ENCODE measurements at regions not wholly inside any gene's neighbourhood (a gene's known extent, or its start where the extent isn't known, plus 50 kb on each side); places are given as distances from the start of the nearest gene placed in this dataset.
"Not testable (repeated sequence)": the region's sequence is repeated elsewhere in the genome, so short reads cannot be mapped to it uniquely, and the experiment has no call there.

- Histone ChIP-seq H3K27ac (ENCODE audit: low read length) (no peak overlapping the region), H3K27me3 (ENCODE audit: low read depth, low read length) (no peaks in the 10 kb centered on the region), H3K9ac (ENCODE audit: low read length) (no peak overlapping the region), H3K36me3 (replicated peaks; ENCODE audit: low read depth, low read length) (peaks cover 3% of the 10 kb centered on the region), H4K20me1 (ENCODE audit: insufficient read depth, low read length) (no peaks in the 10 kb centered on the region), H3K4me3 (ENCODE audit: low read length) (no peak overlapping the region), H3K4me1 (ENCODE audit: low read length) (peaks cover 5% of the 10 kb centered on the region), H3K9me3 (ENCODE audit: insufficient read depth, low read length) (no peaks in the 10 kb centered on the region), H3K79me2 (ENCODE audit: low read length) (no peaks in the 10 kb centered on the region), H2AFZ (ENCODE audit: low read depth, low read length) (no peak overlapping the region), H3K4me2 (ENCODE audit: low read length) (no peak overlapping the region)
- TF ChIP-seq, protein P1, sequence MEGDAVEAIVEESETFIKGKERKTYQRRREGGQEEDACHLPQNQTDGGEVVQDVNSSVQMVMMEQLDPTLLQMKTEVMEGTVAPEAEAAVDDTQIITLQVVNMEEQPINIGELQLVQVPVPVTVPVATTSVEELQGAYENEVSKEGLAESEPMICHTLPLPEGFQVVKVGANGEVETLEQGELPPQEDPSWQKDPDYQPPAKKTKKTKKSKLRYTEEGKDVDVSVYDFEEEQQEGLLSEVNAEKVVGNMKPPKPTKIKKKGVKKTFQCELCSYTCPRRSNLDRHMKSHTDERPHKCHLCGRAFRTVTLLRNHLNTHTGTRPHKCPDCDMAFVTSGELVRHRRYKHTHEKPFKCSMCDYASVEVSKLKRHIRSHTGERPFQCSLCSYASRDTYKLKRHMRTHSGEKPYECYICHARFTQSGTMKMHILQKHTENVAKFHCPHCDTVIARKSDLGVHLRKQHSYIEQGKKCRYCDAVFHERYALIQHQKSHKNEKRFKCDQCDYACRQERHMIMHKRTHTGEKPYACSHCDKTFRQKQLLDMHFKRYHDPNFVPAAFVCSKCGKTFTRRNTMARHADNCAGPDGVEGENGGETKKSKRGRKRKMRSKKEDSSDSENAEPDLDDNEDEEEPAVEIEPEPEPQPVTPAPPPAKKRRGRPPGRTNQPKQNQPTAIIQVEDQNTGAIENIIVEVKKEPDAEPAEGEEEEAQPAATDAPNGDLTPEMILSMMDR (IDR thresholded peaks at IDR 0.05; ENCODE audit: low read depth, low read length): no peak
- no peak for TF ChIP-seq EZH2phosphoT487 (IDR thresholded peaks at IDR 0.05; ENCODE audit: low read depth)
These were observed 1275.6 kb downstream of the NSUN3 start for GRCh38 chr3:95338446-95338845.

DNA sequence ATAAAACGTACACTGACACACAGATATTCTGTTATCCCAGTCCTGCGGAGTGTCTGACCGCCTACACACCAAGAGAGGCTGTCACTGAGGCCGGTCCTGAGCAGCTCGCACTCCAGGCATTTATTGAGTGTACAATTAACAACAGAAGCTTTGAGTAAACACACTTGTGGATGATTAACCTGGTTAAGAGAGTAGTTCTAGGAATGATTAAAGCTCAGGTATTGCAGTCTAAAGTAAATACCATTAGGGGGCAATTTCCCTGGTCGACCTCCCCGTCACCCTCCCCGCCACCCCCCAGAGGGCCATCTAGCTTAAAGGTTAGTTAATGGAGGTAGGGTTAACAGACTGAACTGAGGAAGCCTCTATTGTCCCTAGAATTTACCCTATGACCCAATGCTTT lies 1278.5 kb downstream of the NSUN3 start:
- Histone ChIP-seq H2AFZ (ENCODE audit: low read depth, low read length) (no peak overlapping the region), H3K27me3 (ENCODE audit: low read depth, low read length) (no peaks in the 10 kb centered on the region), H3K4me1 (ENCODE audit: low read length) (no peaks in the 10 kb centered on the region), H4K20me1 (ENCODE audit: insufficient read depth, low read length) (no peaks in the 10 kb centered on the region), H3K36me3 (replicated peaks; ENCODE audit: low read depth, low read length) (no peaks in the 10 kb centered on the region), H3K9ac (ENCODE audit: low read length) (no peak overlapping the region), H3K27ac (ENCODE audit: low read length) (no peak overlapping the region), H3K4me2 (ENCODE audit: low read length) (no peak overlapping the region), H3K79me2 (ENCODE audit: low read length) (no peaks in the 10 kb centered on the region), H3K4me3 (ENCODE audit: low read length) (no peak overlapping the region), H3K9me3 (ENCODE audit: insufficient read depth, low read length) (no peaks in the 10 kb centered on the region)
- TF ChIP-seq EZH2phosphoT487 (IDR thresholded peaks at IDR 0.05; ENCODE audit: low read depth): no peak
- TF ChIP-seq, protein P1 (IDR thresholded peaks at IDR 0.05; ENCODE audit: low read depth, low read length): no peak

GRCh38 chr3:95343228-95343627 lies 1280.4 kb downstream of the NSUN3 start:
- Histone ChIP-seq H3K9me3 (ENCODE audit: insufficient read depth, low read length) (no peaks in the 10 kb centered on the region), H3K4me2 (ENCODE audit: low read length) (no peak overlapping the region), H3K27ac (ENCODE audit: low read length) (no peak overlapping the region), H4K20me1 (ENCODE audit: insufficient read depth, low read length) (no peaks in the 10 kb centered on the region), H3K4me1 (ENCODE audit: low read length) (no peaks in the 10 kb centered on the region), H2AFZ (ENCODE audit: low read depth, low read length) (no peak overlapping the region), H3K27me3 (ENCODE audit: low read depth, low read length) (no peaks in the 10 kb centered on the region), H3K4me3 (ENCODE audit: low read length) (no peak overlapping the region), H3K36me3 (replicated peaks; ENCODE audit: low read depth, low read length) (no peaks in the 10 kb centered on the region), H3K79me2 (ENCODE audit: low read length) (no peaks in the 10 kb centered on the region), H3K9ac (ENCODE audit: low read length) (no peak overlapping the region)
- TF ChIP-seq, protein P1 (IDR thresholded peaks at IDR 0.05; ENCODE audit: low read depth, low read length): no peak
- TF ChIP-seq EZH2phosphoT487 (IDR thresholded peaks at IDR 0.05; ENCODE audit: low read depth): no peak

DNA sequence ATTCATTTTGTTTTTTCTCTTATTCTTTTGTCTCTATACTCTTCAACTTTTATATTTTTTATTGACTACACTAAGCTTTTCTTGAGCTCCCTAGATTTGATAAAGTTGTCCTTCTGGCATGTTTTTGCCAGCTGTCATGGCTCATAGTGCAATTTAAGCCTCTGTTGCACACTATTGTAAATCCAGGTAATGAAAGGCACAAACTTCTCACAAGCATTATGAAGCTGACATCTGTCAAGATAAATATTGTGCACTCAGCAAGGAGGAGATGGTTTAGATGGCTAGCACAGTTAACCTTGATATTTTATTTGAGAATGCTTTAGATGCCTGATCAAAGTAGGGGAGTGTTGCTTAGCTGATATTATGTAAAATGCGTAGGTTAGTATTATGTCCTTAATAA lies 1280.9 kb downstream of the NSUN3 start:
- no peaks in the 10 kb centered on the region for H3K79me2 ChIP-seq (ENCODE audit: low read length)
- H3K4me2 ChIP-seq (ENCODE audit: low read length): no peak overlapping the region
- H3K36me3 ChIP-seq (replicated peaks; ENCODE audit: low read depth, low read length): no peaks in the 10 kb centered on the region
- H3K4me1 ChIP-seq (ENCODE audit: low read length): no peaks in the 10 kb centered on the region
- H3K9ac ChIP-seq (ENCODE audit: low read length): no peak overlapping the region
- TF ChIP-seq, protein P1 (IDR thresholded peaks at IDR 0.05; ENCODE audit: low read depth, low read length): no peak
- TF ChIP-seq EZH2phosphoT487 (IDR thresholded peaks at IDR 0.05; ENCODE audit: low read depth): no peak
- no peak overlapping the region for H2AFZ ChIP-seq (ENCODE audit: low read depth, low read length)
- H3K9me3 ChIP-seq (ENCODE audit: insufficient read depth, low read length): no peaks in the 10 kb centered on the region
- H4K20me1 ChIP-seq (ENCODE audit: insufficient read depth, low read length): no peaks in the 10 kb centered on the region
- no peak overlapping the region for H3K4me3 ChIP-seq (ENCODE audit: low read length)
- H3K27ac ChIP-seq (ENCODE audit: low read length): no peak overlapping the region
- no peaks in the 10 kb centered on the region for H3K27me3 ChIP-seq (ENCODE audit: low read depth, low read length)

- H3K4me2 ChIP-seq (ENCODE audit: low read length); H3K27ac ChIP-seq (ENCODE audit: low read length); H3K36me3 ChIP-seq (replicated peaks; ENCODE audit: low read depth, low read length); H3K27me3 ChIP-seq (ENCODE audit: low read depth, low read length); H3K4me1 ChIP-seq (ENCODE audit: low read length); H3K79me2 ChIP-seq (ENCODE audit: low read length); H3K4me3 ChIP-seq (ENCODE audit: low read length); H4K20me1 ChIP-seq (ENCODE audit: insufficient read depth, low read length); H3K9ac ChIP-seq (ENCODE audit: low read length); H2AFZ ChIP-seq (ENCODE audit: low read depth, low read length); H3K9me3 ChIP-seq (ENCODE audit: insufficient read depth, low read length): not testable (repeated sequence)
These were observed 1285.1 kb downstream of the NSUN3 start for GRCh38 chr3:95347936-95348335.
